ENCODE measurements at regions not wholly inside any gene's neighbourhood (a gene's known extent, or its start where the extent isn't known, plus 50 kb on each side); places are given as distances from the start of the nearest gene placed in this dataset.
"Not testable (repeated sequence)": the region's sequence is repeated elsewhere in the genome, so short reads cannot be mapped to it uniquely, and the experiment has no call there.

DNA sequence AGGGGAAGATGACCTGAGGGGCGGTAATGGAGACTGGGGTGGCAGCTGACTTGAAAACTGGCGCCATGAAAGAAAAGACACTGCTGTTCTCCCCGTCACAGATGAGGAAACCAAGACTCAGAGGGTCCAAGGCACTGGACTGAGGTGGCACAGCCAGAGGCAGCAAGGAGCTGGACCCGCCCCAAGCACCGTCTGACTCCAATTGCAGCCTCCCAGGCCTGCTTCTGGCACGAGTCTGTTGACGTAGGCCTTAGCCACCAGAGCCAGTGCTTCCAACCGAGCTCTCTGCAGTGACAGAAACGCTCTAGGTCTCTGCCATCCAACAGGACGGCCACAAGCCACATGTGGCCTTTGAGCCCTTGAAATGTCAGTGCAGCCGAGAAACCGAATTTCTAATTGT, 193.2 kb downstream of the OLFM1 start:
- DNase-seq (ENCODE audit: low read depth, low spot score): no peak
- Histone ChIP-seq H3K27ac (no peak overlapping the region), H3K9me3 (ENCODE audit: low read depth, low read length) (no peaks in the 10 kb centered on the region), H3K36me3 (ENCODE audit: insufficient read depth, low read length) (no peaks in the 10 kb centered on the region), H3K4me3 (no peak overlapping the region), H3K9ac (ENCODE audit: insufficient read length) (no peak overlapping the region)
- no peak for TF ChIP-seq FOXP2 (optimal IDR thresholded peaks at IDR 0.05; ENCODE audit: control extremely low read depth, extremely low read length, insufficient read depth)
- no peak for TF ChIP-seq POLR2AphosphoS5 (IDR thresholded peaks at IDR 0.05; ENCODE audit: borderline replicate concordance, low read depth, low read length)
- TF ChIP-seq EZH2 (IDR thresholded peaks at IDR 0.05): no peak

DNA sequence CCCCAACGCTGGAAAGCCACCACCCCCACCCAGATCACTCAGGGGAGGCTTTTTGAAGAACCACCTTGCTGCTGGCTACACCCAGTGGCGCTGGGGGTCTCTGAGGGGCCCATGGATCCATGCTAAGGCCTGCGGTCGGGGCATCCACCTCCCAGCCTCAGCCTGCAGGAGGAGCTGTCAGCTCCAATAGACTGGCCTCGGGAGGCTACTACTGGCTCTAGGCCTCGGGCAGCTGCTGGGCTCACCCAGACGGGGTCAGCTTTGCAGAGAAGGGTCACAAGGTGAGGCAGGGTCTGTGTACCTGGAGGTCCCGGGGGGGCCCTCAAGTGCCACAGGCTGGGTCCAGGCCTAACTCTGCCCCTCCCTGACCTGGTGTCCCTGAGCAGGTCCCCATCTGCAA, 193.7 kb downstream of the OLFM1 start:
- Histone ChIP-seq H3K4me3 (no peak overlapping the region), H3K9ac (ENCODE audit: insufficient read length) (no peak overlapping the region), H3K36me3 (ENCODE audit: insufficient read depth, low read length) (no peaks in the 10 kb centered on the region), H3K9me3 (ENCODE audit: low read depth, low read length) (no peaks in the 10 kb centered on the region), H3K27ac (no peak overlapping the region)
- no peak for DNase-seq (ENCODE audit: low read depth, low spot score)
- TF ChIP-seq FOXP2 (optimal IDR thresholded peaks at IDR 0.05; ENCODE audit: control extremely low read depth, extremely low read length, insufficient read depth) (no peak), EZH2 (IDR thresholded peaks at IDR 0.05) (no peak), POLR2AphosphoS5 (IDR thresholded peaks at IDR 0.05; ENCODE audit: borderline replicate concordance, low read depth, low read length) (no peak)

DNA sequence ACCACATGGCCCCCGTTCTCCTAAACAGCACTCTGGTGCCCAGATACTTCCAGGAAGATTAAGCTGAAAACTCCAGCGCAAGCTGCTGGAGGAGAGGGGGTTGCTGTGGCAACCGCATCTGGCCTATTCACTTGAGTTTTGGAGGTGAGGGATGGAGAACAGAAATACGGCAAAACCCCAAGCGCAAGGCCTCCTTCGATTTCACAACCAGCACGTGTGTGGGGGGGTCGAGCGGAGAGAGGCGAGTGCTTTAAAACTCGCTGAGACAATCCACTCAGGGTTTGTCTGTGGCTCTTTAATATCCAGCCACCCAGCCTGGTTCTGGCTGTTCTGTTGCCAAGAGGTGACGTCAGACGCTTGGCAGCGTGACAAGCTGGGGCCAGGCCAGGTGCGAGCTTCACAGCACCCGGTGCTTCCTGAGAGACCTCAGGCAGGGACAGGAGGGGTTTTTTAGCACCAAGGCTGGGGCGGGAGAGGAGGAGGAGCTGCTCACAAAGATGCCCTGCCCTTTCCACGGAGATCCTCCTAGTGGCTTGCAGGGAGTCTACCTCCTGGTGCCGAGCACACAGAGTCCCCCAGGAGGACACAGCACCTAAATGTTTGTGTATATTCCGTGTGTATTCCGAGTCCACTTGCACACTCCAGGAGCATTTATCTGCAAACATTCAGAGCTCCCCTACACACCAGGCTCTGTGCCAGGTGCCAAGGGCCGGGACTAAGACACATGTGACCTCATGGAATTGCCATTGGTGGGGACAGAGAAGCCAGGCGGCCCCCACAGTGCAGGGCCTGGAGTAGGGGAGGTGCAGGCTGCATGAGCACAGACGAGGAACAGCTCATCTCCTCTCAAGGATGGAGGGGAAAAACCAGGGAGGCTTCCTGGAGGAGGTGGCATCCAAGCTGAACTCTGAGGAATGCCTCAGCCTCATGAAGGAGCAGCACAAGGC, 194.6 kb downstream of the OLFM1 start:
- Histone ChIP-seq H3K27ac (no peak overlapping the region), H3K9me3 (ENCODE audit: low read depth, low read length) (no peaks in the 10 kb centered on the region), H3K36me3 (ENCODE audit: insufficient read depth, low read length) (no peaks in the 10 kb centered on the region), H3K9ac (ENCODE audit: insufficient read length) (no peak overlapping the region), H3K4me3 (no peak overlapping the region)
- TF ChIP-seq FOXP2 (optimal IDR thresholded peaks at IDR 0.05; ENCODE audit: control extremely low read depth, extremely low read length, insufficient read depth) (no peak), POLR2AphosphoS5 (IDR thresholded peaks at IDR 0.05; ENCODE audit: borderline replicate concordance, low read depth, low read length) (no peak), EZH2 (IDR thresholded peaks at IDR 0.05) (no peak)
- no peak for DNase-seq (ENCODE audit: low read depth, low spot score)

DNA sequence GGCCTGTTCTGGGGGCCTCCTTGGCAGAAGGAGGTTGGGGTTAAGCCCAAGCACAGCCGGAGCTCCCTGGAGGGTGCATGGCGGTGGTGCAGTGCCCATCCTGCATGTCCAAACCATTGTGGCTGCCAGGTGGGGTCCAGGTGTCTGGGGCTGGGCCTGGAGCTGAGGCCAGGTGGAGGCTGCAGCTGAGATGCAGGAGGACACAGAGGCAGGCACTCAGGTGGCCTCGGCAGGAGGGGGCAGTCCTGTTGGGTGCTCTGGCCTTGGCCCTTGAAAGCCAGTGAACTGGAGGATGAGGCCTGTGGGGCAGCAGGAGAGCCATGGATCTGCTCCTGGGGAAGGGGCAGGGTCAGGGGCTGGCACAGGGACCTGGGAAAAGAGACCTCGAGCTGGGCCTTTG, 195.3 kb downstream of the OLFM1 start:
- DNase-seq (ENCODE audit: low read depth, low spot score): no peak
- Histone ChIP-seq H3K4me3 (no peak overlapping the region), H3K27ac (no peak overlapping the region)

DNA sequence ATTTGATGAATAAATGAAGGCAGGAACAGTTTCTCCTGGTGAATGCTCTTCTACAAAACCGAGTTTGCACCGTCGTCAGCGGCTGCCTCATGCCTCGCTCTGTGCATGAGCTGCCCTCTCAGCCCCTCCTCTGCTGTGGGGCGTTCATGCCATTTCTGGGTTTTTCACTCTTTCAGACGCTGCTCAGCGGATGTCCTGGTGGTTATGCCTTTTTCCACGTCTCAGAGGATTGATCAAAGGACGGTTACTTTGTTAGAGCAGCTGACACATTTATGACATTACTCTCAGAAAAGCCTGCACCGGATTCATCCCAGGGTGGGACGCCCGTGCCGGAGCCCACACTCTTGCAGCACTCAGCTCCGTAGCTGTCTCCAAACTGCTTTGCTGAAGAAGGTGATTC, 195.9 kb upstream of the PPP1R26 start:
- no peak overlapping the region for H3K4me3 ChIP-seq
- H3K36me3 ChIP-seq (ENCODE audit: insufficient read depth, low read length): no peaks in the 10 kb centered on the region
- no peak overlapping the region for H3K9ac ChIP-seq (ENCODE audit: insufficient read length)
- no peak overlapping the region for H3K27ac ChIP-seq
- DNase-seq (ENCODE audit: low read depth, low spot score): no peak
- no peaks in the 10 kb centered on the region for H3K9me3 ChIP-seq (ENCODE audit: low read depth, low read length)
- TF ChIP-seq FOXP2 (optimal IDR thresholded peaks at IDR 0.05; ENCODE audit: control extremely low read depth, extremely low read length, insufficient read depth) (no peak), EZH2 (IDR thresholded peaks at IDR 0.05) (no peak), POLR2AphosphoS5 (IDR thresholded peaks at IDR 0.05; ENCODE audit: borderline replicate concordance, low read depth, low read length) (no peak)

More for the DNA sequence above, 195.3 kb downstream of the OLFM1 start:
- H3K36me3 ChIP-seq (ENCODE audit: insufficient read depth, low read length): no peaks in the 10 kb centered on the region
- H3K9ac ChIP-seq (ENCODE audit: insufficient read length): no peak overlapping the region
- TF ChIP-seq POLR2AphosphoS5 (IDR thresholded peaks at IDR 0.05; ENCODE audit: borderline replicate concordance, low read depth, low read length) (no peak), EZH2 (IDR thresholded peaks at IDR 0.05) (no peak), FOXP2 (optimal IDR thresholded peaks at IDR 0.05; ENCODE audit: control extremely low read depth, extremely low read length, insufficient read depth) (no peak)
- no peaks in the 10 kb centered on the region for H3K9me3 ChIP-seq (ENCODE audit: low read depth, low read length)

DNA sequence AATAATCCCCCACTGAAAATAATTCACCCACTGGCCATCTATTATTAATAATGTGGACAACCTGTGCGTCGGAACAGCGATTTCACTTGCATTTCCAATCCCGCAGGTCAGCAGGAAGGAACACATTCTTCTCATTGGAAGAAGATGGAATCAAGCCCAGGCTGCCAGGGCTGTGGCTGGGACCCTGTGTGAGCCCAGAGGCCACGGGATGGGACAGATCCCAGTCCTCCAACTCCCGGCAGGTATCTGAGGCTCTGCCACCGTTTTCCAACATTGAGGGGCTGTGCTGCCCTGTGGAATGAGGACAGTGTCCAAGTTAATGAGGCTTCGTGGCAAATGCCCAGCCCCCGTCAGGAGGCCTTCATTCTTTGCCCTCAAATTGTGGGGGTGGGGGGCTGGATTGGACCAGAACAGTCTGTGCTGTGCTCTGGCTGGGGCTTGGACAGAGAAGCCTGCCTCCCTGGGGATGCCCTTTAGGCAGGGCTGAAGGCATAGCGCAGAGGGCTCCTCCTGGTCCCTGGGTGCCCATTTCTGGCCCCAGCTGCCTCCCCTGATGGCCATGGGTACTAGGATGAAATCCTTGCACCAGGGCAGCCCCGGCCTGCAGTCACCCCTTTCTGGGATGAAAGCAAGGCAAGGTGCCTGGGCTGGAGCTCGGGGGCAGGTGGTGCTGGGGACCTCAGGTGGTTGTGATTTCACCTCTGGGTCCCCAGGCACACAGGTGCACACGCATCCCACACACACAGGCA, 195.0 kb upstream of the PPP1R26 start:
- Histone ChIP-seq H3K9me3 (ENCODE audit: low read depth, low read length) (no peaks in the 10 kb centered on the region), H3K4me3 (no peak overlapping the region), H3K27ac (no peak overlapping the region), H3K36me3 (ENCODE audit: insufficient read depth, low read length) (no peaks in the 10 kb centered on the region), H3K9ac (ENCODE audit: insufficient read length) (no peak overlapping the region)
- TF ChIP-seq POLR2AphosphoS5 (IDR thresholded peaks at IDR 0.05; ENCODE audit: borderline replicate concordance, low read depth, low read length) (no peak), EZH2 (IDR thresholded peaks at IDR 0.05) (no peak), FOXP2 (optimal IDR thresholded peaks at IDR 0.05; ENCODE audit: control extremely low read depth, extremely low read length, insufficient read depth) (no peak)
- DNase-seq (ENCODE audit: low read depth, low spot score): no peak

DNA sequence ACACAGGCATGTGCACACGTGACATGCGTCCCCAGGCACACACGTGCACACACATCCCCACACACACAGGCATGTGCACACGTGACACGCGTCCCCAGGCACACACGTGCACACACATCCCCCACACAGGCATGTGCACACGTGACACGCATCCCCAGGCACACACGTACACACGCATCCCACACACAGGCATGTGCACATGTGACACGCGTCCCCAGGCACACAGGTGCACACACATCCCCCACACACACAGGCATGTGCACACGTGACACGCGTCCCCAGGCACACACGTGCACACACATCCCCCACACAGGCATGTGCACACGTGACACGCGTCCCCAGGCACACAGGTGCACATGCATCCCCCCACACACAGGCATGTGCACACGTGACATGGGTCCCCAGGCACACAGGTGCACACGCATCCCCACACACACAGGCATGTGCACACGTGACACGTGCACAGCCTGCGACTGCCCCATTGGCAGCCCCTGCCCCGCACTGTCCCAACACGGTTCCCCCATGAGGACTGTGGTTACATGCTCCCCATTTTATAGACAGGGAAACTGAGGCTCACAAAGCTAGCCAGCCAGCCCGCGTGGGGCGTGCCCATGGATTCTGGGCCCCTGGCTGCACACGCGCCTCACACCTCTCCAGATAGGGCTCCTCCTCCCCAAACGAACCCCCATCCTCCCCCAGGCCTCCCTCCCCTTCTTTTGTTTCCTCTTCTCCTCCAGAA, 193.2 kb upstream of the PPP1R26 start:
- not testable (repeated sequence) for H3K9me3 ChIP-seq (ENCODE audit: low read depth, low read length); H3K9ac ChIP-seq (ENCODE audit: insufficient read length); H3K27ac ChIP-seq; DNase-seq (ENCODE audit: low read depth, low spot score); H3K36me3 ChIP-seq (ENCODE audit: insufficient read depth, low read length); H3K4me3 ChIP-seq

DNA sequence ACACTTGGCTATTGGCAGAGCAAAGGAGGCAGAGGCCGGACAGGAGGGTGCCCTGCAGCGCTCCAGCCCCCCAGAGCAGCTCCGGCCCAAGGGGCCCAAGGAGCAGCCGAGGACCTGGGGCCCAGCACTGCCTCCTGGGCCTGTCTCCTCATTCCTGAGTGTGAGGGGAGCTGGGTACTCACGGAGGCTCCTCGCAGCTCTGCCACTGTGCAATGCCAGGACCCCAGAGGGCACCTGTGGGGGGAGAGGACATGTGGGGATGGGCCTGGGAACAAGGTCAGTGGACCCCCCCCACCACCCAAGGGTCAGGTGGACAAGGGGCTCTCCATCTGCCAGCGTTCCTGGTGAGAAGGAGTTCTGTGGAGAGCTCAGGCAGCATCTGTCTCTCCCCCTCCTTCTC, 192.6 kb upstream of the PPP1R26 start:
- H3K9ac ChIP-seq (ENCODE audit: insufficient read length): no peak overlapping the region

More for the DNA sequence above, 192.6 kb upstream of the PPP1R26 start:
- TF ChIP-seq EZH2 (IDR thresholded peaks at IDR 0.05) (no peak), POLR2AphosphoS5 (IDR thresholded peaks at IDR 0.05; ENCODE audit: borderline replicate concordance, low read depth, low read length) (no peak), FOXP2 (optimal IDR thresholded peaks at IDR 0.05; ENCODE audit: control extremely low read depth, extremely low read length, insufficient read depth) (no peak)
- no peak overlapping the region for H3K4me3 ChIP-seq
- H3K9me3 ChIP-seq (ENCODE audit: low read depth, low read length): no peaks in the 10 kb centered on the region
- H3K36me3 ChIP-seq (ENCODE audit: insufficient read depth, low read length): no peaks in the 10 kb centered on the region
- no peak overlapping the region for H3K27ac ChIP-seq
- no peak for DNase-seq (ENCODE audit: low read depth, low spot score)

Measured in SK-N-MC (cell line).